CD4-positive, alpha-beta T cell treated with Interleukin-10 for 1 hour (primary cell): ENCODE measurements at regions not wholly inside any gene's neighbourhood (a gene's known extent, or its start where the extent isn't known, plus 50 kb on each side); places are given as distances from the start of the nearest gene placed in this dataset.

Source experiments
- DNase-seq: peaks from one replicate; pipeline ENCODE4 v3.0.0-alpha.2; 2020

DNA sequence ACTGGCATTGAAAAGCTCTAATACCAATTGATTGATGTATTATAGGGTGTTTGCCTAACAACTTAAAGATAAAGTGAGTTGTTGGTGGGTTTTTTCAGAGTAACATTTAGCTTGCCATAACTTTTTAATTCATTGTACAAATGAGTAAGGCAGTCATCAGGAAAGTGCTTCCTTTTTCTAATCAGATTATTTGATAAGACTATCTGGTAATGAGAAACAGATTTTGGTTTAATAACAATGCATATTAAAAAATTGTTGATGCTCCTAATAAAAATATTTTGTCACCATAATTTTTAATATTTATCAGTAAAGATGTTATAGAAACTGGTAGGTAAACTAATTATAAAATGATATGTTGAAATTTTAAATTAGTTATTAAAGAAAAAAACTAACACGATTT is 51.3 kb downstream of the BLTP1 start:
- no peak for DNase-seq

DNA sequence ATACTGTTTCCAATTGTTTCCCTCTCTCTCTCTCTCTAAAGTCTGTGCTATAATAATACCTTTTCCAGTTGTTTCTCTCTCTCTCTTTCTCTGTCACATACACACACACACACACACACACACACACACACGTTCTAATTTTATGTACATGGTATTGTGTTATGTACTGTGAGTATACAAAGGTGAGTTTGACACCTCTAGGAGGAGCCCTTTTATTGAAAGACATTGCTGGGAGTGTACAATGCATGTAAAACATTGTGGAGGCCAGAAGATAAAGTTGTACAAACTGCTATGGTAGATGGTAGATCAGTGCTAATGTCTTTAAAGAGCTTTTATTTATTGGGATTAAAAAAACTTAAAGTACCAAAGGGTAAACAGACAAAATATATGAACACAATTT is 53.6 kb downstream of the BLTP1 start:
- no peak for DNase-seq

DNA sequence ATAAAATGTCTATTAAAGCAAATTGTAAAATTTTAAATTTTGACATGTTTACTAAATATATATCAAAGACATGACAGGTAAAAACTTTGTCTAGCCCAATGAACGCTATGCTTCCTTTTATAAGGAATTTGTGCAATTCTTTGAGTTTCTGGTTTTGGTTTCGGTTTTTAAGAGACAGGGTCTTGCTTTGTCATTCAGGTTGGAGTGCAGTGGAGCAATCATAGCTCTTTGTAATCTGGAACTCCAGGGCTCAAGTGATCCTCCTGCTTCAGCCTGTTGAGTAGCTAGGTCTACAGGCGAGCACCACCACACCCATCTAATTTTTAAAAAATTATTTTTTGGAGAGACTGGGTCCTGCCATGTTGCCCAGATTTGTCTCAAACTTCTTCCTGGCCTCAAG is 60.7 kb downstream of the BLTP1 start:
- DNase-seq, result no peak

DNA sequence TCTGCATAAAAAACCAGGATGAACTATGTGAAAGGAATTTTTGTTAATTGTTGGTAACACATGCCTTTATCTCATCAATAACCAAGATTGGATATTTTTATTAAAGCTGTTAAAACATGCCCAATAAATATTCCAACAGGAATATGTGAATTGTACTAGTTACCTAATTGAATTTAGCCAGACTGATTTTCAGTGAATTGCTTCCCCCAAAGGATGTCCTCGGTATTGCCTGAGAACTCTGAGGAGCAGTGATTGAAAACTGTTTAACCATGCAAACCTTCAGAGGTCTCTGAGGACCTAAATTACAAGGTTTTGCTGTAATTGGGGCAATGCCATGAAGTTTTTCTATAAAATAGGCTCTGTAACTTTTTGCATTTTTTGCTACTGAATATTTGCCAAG is 66.6 kb downstream of the BLTP1 start:
- DNase-seq, result peak; percentile 10

DNA sequence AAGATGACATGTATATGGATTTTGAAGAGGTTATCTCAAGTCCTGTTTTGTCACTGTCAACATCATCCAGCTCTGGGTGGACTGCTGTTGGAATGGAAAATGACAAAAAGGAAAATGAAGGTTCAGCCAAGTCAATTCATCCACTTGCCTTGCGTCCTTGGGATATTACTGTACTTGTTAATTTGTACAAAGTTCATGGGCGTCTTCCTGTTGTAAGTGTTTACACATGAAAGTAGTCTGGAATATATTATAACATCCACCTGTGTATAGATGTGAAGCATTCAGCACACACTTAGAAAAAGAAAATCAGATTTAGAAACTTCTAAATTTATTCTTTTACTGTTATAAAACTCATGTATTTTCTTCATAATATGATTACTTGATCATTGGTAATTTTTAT is 67.2 kb downstream of the BLTP1 start:
- DNase-seq, result no peak

DNA sequence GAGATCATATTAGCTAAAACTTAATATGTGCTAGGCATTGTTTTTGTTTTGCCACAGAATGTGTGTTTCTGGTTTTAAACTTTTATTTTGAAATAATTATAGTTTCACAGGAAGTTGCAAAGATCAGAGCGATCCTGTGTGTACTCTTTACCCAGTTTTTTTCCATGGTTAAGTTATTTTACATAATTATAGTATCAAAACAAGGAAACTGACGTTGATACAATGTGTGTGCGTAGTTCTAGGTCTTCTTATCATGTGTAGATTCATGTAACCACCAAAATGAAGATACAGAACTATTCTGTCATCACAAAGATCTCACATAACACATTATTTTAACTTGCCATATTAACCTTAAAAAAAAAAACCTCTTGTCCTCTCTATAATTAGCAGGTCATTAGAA is 69.2 kb downstream of the BLTP1 start:
- DNase-seq, result peak; percentile 26

DNA sequence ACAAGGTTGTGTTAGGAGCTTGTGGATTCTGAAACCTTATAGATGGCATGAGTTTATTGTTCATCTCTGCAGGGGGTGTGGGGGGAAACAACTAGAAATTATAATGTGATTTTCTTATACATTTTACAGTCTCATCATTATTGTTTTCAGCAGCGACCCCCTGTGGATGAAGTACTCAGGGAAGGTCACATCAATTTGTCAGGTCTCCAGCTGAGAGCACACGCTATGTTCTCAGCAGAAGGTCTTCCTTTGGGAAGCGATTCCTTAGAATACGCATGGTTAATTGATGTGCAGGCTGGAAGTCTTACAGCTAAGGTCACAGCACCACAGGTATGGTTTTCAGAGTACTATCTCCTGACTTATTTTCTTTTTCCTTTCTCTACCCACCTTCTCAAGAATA is 72.2 kb downstream of the BLTP1 start:
- peak; percentile 20 for DNase-seq

DNA sequence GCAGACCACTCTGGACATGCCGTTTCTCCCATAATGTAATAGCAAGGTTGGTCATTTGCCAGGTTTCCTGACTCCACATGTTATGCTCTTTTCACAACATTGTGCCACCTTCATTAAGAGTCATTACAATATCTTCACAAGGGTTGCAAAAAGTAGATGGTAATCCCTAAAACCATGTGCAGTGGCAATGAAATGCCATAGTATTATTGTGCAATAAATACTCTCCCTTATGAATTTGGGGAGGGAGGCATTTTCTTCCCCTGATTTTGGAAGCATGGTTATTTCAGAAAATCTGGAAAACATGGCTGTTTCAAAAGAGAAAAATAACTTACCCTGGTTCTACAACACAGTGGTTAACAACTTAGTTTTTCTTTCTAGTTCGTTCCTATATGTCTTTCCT is 75.1 kb downstream of the BLTP1 start:
- DNase-seq, result no peak

DNA sequence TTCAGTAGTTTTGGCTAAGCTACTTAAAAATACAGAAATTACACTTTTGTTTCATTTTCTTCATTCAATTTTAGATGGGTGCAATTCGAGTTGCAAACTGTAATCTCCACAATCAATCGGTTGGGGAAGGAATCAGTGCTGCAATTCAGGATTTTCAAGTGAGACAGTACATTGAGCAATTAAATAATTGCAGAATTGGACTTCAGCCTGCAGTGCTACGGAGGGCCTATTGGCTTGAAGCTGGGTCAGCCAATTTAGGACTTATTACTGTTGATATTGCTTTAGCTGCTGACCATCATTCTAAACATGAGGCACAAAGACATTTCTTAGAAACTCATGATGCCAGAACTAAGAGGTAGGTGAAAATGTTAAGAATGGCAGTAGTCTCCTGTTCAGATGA is 77.7 kb downstream of the BLTP1 start:
- DNase-seq, result no peak

DNA sequence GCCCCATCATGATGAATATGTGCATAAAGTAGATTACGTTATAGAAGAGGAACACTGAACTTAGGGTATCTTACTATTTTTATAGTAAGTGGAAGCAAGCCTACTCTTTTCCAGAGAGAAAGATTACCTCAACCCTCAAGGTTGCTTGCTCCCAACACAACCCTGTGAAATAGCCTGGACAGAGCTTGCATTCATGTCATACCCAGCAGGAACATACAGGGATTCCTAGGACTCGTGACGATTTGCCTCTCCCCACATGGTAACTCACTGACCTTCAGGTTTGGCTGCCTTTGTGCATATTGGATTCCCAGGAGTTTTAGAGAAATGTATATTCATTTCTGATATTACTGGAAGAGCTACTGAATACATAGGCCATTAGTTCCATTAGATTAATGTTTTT is 80.5 kb downstream of the BLTP1 start:
- DNase-seq, result no peak

DNA sequence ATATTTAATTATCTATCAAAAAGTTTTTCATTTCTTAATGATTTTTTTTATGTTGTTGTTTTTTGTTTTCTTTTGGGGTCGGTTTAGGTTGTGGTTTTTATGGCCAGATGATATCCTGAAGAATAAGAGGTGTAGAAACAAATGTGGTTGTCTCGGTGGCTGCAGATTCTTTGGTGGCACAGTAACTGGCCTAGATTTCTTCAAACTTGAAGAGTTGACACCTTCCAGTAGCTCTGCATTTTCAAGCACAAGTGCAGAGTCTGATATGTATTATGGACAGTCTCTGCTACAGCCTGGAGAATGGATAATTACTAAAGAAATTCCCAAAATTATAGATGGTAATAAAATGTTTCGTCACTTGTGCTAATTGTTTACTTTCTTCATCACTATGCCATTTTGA is 82.6 kb downstream of the BLTP1 start:
- DNase-seq, result no peak

DNA sequence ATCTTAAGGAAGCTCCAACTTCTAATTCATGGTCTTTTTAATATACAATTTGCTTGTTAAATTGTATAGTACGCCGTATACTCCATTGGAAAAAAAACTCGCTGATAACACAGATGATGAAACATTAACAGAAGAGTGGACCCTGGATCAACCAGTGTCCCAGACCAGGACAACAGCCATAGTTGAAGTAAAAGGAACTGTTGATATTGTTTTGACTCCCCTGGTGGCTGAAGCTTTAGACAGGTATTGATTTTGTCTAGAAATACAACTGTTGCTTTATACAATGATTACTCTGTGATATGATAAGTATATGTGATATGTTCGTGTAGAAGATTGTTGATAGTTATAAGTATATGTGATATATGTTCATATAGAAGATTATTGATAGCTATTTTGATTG is 91.7 kb downstream of the BLTP1 start:
- DNase-seq, result no peak

DNA sequence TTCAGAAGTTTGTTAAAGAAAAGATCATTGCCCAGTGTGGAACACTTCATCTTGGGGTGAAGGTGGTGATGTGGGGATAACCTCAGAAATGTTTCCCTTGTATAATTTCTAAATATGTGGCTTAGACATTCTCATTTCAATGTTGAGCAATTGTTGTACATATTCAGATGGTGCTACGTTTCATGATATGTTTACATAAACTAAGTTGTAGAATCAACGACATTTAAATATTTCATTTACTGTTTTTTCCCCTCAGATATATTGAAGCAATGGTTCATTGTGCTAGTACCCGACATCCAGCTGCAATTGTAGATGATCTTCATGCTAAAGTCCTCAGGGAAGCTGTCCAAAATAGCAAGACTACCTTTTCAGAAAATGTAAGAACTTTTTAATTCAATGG is 92.6 kb downstream of the BLTP1 start:
- no peak for DNase-seq

DNA sequence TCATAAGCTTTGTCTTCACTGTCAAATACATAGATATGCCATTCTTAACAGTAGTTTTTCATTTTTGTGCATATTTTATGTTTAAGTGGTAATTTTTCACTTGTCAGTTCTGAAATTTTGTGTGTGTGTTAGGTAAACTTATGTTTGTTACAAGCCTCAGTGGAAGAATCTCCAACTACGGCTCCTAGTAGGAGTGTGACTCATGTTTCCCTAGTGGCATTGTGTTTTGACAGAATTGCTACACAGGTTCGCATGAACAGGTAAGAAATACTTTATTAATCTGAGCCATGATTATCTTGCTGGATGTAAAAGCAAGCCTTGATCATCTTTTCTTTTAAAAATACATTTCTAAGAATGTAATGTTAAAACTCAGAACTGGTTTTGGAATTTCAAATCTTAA is 94.4 kb downstream of the BLTP1 start:
- no peak for DNase-seq

DNA sequence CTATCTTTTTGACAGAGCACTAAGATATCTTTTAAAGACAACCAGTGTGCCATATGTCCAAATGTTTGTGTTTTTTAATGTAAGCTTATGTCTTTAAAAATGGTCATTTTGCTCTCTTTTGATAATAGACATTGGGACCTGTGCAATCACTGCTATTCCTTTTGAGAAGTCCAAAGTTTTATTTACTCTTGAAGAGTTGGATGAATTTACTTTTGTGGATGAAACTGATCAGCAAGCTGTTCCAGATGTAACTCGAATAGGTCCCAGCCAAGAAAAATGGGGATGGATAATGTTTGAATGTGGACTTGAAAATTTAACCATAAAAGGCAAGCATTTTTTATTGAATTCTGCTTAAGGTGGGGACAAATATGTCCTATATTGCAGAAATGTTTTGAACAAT is 97.2 kb downstream of the BLTP1 start:
- DNase-seq, result no peak

DNA sequence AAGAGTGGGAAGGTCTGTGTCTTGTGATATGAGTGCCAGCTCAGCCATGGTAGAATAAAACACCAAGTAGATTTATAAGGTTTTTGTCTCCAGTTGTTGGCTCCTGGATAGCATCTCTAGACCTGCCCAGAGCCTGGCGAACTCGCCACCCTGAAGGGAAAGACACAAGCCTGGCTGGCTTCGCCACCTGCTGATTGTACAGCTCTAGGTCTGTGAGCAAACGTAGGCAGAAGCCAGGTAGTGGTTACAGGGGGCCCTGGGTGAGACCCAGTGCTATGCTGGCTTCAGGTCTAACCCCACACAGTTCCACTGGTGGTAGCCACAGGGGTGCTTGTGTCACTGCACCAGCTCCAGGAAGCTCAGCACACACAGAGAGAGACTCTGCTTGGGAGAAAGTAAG is 100.5 kb downstream of the BLTP1 start:
- DNase-seq, result no peak

DNA sequence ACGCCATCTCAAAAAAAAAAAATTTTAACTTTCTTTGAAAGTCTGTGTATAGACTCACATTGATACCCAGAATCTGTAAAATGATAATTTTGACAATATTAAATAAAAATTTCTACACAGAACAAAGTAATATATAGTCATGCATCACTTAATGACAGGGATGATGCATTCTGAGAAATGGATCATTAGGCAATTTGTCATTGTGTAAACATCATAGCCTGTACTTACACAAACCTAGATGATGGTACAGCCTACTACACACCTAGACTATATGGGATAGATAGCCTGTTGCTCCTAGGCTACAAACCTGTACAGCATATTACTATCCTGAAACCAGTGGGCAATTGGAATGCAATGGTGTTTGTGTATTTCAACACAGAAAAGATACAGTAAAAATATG is 107.7 kb downstream of the BLTP1 start:
- DNase-seq, result no peak

DNA sequence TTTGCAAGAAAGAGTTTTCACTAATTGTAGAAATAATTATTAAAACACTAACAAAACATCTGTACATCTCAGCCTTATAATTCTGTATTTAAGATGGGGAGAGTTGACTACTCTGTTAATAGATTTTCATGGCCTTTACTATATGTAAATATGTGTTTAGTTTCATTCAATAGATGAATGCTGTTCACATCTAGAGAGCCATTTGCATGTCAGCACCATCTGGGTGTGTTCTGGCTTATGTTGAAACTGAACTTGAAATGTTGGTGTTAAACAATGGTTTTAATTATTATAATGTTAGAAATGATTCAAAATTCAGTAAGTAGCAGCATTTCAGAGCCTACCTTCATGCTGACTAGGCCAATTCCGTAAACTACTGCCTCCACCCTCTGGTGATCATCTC is 102.5 kb upstream of the ADAD1 start:
- no peak for DNase-seq

DNA sequence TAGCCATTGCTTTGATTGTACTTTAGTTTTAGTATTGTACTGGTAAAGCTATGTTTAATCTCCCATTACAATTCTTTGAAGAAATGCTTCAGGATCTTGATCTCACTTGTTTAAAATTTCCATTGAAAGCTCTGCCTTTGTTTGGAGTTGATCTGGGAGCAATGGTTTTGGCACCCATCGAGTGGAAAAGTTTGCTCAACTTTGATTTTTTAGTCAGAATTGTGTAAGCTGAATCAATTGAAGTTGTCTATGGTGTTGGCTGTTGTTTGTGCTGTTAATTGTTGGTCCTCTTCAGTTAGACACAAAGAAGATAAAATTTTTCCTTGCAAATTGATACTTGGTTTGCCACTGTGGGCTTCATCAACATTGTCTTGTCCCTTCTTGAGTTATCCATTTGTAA is 99.8 kb upstream of the ADAD1 start:
- no peak for DNase-seq

DNA sequence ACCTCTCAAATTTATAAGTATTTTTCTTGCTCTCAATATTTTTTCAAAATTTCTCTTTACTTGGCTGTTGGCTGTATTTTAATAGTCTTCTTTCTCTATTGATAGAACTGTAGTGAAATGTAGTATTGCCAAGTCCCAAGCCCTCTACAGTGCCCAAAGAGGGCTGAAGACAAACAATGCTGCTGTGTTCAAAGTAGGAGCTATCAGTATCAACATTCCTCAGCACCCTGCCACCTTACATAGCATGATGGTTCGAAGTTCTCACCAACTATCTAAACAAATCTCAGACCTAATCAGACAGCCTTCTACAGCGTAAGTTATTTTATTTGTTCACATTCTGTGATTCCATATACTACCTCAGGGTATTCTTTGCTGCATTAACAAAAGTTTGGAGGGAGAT is 99.1 kb upstream of the ADAD1 start:
- DNase-seq, result no peak

DNA sequence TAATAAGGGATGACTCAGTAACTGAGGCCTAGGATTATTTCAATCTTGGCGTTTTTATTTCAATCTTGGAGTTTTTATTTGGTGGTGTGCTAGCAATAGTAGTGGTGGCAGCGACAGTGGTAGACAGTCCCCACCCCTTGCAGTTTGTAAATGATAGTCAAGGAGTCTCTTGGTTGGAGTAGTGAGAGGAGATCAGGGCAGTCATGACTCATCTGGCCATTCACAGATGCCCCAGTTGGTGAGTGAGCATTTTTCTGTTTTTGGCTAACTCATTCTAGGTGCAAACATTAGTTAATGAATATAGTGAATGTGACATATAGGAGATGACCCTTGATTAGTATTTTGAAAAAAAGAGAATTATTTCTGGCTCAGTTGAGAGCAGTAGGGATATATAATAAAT is 93.5 kb upstream of the ADAD1 start:
- no peak for DNase-seq

DNA sequence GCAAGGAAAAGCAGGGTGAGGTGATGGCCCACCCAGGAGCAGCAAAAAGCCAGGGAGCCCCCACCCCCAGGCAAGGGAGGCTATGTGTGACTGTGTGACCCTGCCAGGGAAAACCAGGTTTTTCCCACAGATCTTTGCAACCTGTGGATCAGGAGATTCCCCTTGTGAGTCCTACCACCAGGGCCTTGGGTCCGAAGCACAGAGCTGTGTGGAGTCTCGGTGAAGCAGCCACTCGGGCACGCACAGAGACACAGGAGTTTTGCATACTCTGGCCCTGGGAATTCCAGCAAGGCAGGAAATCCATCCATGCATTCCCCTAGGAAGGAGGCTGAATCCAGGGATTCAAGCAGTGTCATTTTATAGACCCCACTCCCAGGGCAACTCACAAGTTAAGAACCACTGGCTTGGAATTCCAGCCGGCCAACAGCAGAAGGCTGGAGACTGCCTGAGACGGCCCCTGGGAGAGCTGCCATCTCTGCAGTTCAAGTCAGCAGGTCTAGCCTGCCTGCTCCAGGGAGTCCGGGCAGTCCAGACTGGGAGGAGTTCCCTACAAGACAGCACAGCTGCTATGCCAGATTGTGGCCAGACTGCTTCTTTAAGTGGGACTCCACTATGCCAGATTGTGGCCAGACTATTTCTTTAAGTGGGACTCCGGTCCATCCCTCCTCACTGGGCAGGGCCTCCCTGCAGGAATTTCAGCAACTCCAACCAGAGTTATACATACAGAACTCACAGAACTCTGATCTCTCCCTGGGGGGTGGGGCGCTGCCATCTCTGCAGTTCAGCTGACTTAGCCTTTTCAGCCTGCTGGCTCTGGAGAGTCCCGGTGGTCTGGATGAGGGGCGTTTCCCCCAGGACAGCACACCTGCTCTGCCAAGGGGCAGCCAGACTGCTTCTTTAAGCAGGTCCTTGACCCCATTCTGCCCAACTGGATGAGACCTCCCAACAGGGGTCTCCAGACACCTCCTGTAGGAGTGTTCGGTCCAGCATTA is 85.1 kb upstream of the ADAD1 start:
- DNase-seq, result no peak

DNA sequence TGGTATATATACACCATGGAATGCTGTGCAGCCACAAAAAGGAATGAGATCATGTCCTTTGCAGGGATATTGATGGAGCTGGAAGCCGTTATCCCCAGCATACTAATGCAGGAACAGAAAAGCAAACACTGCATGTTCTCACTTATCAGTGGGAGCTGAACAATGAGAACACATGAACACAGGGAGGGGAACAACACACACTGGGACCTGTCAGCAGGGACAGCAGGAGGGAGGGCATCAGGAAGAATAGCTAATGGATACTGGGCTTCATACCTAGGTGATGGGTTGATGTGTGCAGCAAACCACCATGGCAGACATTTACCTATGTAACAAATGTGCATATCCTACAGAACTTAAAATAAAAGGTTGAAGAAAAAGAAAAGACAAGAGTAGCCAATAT is 81.1 kb upstream of the ADAD1 start:
- no peak for DNase-seq

DNA sequence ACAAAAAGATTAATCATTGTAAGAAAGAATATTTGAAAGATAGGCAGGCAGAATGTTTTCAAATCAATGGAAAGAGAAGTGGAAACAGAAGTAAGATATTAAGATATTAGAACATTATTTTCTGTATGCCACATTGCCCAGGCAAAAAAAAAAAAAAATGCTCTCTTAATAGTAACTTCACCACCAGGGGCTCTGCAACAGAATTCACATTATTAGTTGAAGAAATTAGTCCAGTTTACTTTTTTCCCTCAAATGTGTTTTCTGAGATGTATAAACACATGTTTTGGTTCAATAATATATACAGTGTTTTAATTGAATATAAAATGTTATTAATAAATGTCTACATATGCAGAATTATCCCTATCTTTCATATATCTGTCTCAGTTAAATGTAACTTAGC is 78.0 kb upstream of the ADAD1 start:
- DNase-seq, result no peak

DNA sequence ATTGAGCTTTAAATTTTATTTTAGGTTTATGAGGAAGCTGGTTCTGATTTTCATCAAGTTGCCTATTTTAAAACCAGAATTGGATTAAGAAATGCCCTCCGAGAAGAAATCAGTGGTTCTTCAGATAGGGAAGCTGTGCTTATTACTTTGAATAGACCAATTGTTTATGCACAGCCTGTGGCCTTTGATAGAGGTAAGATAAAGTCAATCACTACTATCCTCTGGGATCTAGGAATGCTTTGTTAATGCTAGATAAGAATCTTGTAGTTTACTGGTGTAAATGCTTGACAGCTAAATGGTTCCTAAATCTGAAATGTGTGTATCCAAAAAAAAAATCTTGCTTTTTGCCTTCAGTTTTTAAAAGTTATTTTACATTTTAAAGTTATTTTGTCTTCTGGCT is 73.0 kb upstream of the ADAD1 start:
- DNase-seq, result no peak
